HG03175 (cell line): ENCODE measurements at regions not wholly inside any gene's neighbourhood (a gene's known extent, or its start where the extent isn't known, plus 50 kb on each side); places are given as distances from the start of the nearest gene placed in this dataset.
"Not testable (repeated sequence)": the region's sequence is repeated elsewhere in the genome, so short reads cannot be mapped to it uniquely, and the experiment has no call there.

Experiments used
- ATAC-seq: cut with Tn5 transposase; IDR thresholded peaks from one replicate; pipeline ENCODE4 v1.9.1; 2021; ENCODE audit warnings: mild to moderate bottlenecking, moderate library complexity; ENCODE audit not compliant: unreplicated experiment

DNA sequence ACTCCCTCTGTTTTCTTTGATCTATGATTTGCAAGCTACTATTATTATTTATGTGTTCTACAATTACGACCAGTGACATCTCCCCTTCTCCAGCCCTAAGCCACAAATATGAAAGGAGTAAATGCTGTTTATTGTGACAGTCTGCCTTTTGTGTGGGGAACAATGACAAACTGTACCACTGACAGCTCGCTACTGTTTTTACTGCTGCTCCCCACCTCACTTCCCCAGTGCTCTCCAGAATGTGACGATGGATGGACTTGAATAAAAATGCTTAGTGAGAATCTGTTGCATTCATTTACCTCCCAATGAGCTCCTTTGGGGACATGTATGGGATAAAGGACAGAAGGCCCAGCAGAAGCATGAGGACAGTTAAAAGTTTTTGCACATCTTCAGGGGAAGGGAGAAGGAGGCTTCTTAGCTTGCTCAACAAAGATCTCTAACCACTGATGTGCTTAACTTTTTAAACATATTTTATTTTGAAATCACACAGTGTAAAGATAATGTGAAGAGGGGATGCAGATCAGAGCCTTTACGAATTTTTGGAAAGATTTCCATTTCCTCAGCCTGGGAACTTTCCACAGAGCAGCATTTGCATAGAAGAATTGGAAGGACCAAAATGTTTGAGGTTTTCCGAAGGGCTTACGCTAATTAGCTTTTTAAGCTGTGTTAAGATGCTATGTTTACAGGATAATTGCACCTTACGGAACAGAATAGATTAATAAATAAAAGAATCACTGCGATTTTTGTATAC, 485.1 kb upstream of the TENM3 start:
- no peak for ATAC-seq

DNA sequence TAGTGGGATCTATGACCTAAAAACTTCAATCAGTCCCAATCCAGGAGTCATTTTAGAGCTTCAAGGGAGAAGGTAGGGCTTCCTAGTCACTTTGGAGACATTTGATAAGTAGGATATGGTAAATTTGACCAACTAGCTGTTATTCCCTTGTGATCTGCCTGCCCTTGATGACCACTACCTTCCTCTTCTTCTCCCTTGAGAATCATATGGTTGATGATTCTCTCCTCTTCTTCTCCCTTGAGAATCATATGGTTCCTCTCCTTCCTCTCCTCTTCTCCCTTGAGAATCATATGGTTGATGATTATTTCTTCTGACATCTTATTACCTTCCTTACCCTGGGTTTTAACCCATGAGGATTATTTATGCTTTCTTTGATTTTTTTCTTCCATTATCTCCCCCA, 482.6 kb upstream of the TENM3 start:
- no peak for ATAC-seq

DNA sequence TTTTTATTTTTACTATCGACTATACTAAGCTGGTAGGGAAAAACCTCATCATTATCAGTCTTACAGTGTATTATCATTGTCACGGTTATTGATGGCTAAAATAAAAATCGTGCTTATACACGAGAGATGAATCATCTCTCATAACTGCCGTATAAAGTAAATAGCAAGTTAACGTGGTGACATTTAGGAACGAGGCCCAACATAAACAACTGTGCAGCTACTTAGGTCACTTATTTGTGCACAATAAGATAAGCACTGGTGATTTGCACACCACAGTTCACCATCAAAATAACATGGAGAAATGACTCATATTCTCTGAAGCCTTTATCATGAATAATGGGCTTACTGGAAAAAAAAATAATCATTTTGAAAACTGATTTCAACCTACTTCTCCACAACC, 482.0 kb upstream of the TENM3 start:
- ATAC-seq = no peak

DNA sequence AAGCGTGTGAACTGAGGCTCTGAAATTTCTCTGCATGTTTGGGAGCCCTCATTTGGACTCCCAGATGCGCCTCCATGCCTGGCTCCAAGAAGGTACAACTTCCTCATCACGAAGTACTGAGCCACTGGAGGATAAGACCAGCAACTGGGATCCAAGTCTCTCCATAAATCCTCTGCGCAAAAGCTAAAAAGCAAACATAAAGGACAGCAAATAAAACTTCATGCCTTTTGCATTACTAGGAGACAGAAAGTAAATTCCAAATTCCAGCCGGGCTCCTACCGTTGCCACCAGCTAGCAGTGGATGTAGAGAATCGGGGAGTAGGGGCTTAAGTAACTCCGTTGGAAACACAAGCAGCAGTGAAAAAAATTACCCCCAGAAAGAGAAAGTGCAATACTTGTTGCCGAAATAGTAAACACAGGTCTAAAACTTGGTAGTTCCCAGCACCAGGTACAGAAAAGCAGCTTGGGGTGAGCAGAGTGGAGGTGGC, 477.1 kb upstream of the TENM3 start:
- ATAC-seq = no peak

DNA sequence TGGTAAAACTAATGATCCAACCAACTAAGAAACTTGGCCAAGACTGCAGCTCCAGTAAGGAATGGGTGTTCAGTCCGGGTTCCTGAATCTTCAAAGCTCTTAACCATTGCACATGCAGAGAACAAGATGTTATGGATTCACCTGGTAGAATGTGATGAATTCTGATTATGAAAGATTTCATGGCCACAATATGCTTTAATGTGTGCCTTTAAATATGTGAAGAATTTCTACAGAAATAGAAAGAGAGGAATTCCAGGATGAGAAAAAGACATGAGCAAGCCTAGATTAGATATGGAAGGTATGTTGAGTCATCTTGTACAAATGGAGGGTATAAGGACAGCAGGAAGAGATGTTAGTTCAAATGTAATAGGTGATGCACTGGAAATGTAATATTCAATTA, 472.2 kb upstream of the TENM3 start:
- no peak for ATAC-seq

DNA sequence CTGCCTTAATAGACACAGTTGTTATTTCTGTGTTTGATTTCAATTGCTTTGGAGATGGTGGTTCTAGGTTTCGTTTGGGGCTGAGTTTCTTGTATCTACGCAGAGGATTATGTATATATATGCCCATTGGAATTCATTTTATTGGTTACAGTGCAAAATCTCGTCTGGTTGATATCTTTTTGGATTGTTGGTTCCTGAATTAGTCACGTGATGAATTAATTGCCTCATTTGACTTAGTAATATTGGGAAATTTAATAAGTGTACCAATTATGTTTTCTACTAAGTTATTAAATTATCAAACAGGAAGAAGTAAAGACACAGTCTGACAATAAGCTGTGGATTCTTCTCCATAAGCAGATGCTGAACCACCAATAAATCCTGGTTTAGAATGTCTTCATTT, 467.9 kb upstream of the TENM3 start:
- ATAC-seq = no peak

DNA sequence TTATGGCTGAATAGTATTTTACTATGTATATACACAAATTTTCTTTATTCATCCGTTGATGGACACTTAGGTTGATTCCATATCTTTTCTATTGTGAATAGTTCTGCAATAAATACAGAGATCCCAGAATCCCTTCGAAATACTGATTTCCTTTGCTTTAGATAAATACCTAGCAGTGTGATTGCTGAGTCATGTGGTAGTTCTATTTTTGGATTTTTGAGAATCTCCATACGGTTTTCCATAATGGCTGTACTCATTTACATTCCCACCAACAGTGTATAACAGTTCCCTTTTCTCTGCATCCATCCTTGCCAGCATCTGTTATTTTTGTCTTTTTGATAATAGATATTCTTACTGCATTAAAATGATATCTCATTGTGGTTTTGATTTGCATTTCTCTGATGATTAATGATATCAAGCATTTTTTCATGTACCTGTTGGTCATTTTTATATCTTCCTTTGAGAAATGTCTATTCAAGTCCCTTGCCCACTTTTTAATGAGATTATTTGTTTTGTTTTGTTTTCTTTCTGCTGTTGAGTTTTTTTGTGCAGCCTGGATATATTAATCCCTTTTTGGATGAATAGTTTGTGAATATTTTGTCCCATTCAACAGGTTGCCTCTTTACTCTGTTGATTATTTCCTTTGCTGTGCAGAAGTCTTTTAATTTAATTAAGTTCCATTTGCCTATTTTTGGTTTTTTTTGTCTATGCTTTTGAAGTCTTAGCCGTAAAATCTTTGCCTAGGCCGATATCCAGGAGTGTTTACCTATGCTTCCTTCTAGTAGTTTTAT, 466.7 kb upstream of the TENM3 start:
- no peak for ATAC-seq

DNA sequence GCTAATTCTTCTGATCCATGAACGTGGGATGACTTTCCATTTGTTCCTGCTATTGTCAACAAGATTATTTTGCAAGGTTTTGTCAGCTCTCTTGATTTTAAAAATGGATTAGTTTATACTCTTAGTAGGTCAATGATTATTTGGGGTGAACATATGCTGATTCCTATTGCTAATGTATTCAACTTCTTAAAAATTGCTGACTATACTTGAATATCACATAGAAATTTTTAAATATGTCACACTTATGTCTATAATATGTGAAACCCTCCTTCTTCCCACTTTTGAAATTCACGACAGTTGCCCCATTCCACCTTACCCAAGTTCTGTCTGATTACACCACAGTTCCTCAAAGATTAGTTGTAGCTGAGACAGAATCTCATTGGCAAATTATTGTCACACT, 465.7 kb upstream of the TENM3 start:
- ATAC-seq = no peak

DNA sequence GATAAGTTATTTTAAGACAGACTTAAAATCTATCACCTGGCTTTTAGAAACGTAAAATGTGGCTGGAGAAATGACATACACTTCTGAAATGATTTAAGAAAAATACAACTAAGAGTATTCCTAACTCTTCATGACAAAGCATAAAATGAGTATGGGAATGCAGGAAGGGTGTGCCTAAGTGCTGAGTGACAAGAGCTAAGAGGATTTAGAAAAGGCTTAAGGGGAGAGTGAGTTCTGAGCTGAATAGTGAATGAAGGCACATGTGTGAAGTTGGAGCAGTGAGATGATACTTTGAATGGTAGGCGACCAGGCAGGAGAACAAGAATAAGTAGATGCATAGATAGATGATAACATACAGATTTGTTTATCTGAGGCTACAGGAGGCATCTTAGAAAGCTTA, 458.3 kb upstream of the TENM3 start:
- ATAC-seq = no peak

DNA sequence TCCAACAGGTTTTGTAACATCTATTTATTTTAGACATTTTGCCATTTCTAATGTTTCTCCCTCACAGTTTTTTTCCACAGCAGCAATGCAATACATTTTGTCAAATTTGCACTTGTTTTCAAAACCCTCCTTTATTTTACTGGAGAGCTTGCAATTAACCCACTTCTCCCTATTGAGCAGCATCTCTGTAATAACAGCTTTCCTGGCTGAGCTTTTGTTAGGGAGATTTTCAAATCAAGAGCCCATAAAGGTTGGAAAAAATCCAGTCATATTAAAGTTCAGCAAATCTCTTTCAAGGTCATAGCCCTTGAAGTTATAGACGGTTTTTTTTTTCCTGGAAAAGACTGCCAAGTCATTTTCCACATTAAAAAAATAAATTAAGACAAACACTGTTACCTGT, 450.6 kb upstream of the TENM3 start:
- ATAC-seq = no peak

DNA sequence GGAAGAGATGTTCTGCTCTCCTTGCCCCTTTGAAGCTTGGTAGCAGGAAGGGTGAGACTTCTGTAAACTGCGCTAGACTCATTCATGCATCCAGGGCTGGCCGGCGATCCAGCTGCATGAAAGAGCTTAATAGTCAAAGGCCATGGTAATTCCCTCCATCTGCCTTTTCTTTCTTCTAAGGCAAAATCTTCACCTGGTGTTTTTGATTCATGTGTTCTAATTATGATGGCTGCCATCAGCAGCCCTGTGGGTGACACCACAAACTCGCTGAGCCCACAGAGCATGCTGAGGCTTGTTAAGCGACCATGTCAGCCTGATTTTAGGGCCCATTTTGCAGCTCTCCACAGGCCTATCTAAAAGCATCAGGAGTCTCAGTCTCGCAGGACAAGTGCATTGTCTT, 450.1 kb upstream of the TENM3 start:
- ATAC-seq = no peak

DNA sequence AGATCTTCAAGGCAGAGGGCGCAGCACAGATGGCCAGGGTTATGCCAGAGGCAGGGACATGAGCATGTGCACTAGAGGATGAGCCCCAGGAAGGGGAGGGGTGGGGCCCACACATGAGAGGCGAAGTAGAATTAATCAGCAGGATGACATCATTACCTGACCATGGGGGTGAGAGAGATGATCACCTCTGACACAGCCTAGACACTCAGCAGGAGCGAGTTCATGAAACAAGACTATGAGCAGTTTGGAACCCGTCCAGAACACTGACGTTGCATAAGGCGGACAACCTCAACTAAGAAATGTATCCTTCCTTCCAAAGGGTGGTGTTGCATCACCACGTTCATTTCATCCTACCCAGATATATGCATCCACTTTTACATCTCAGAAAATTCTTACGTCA, 446.7 kb upstream of the TENM3 start:
- ATAC-seq = no peak

DNA sequence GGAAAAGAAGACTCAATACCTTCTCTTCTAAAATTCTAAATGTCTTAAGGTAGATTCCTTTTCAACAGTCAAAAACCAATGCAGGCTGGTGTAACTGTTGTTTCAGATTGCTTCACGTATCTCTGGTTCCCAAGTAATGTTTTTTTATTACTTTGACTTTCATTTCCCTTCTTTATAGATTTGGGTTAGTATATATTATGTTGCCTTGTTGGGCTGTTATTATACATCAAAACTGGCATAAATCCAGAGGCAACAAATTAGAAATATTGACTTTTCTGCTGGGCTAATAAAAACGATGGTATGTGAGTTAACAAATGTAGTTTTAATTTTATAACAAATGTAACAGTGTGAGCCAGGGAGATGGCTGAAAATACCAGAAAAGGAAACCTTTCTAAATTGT, 444.7 kb upstream of the TENM3 start:
- no peak for ATAC-seq

DNA sequence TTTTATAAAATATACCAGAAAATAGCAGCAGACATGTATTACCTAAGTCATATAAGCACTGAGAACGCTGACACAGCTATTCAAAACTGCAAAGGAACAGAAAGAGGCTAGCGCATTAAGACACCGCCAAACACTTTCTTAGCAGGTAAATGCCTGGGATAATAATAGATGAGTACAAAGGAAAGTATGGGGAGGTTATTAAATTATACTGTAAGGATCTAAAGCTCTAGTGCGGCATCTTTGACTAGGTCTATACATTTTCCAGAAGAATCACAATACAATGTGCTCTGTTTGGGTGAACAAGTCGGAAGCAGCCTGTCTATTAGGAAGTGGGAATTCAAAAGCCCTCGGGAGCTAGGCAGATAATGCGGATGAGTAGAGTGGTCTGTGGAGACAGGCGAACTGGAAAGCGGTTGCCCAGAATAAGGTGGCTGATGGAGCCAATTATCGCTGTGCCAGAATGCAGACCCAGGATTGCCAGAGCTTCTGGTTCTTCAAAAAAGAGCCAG, 443.6 kb upstream of the TENM3 start:
- no peak for ATAC-seq

DNA sequence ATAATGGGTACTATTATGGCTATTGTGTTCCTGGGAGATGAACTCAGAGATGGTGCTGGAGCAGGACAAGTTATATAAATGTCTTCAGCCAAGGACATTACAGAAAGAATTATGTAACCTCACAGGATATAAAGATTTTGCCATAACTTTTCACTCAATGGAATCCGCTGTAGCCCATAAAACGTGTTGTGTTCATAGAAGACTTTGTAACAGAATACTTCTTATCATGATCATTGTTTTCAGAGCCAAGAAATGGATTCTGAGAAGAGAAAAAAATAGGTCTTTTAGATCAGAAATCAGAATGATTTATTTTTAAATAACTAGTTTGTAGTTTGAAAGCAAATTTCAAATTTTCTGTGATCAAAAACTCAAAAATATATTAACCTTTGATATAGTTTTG, 441.0 kb upstream of the TENM3 start:
- ATAC-seq = no peak

DNA sequence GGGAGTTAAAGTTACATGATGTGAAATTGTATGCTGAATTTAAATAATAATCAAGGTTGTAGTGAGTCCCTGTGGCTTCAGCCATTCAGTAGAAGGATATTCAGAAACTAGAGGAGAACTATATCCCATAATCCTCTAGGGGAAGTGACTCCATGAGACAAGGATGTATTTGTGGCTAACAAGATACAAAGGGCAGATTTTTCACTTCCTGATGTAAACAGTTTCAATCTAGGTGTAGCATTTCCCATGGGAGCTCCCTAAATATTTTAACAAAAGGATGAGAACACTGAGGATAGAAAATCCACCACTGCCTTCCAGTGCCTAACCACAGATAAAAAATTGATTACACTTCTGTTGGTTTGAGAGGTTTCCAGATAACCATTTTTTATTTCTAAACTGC, 435.4 kb upstream of the TENM3 start:
- no peak for ATAC-seq

DNA sequence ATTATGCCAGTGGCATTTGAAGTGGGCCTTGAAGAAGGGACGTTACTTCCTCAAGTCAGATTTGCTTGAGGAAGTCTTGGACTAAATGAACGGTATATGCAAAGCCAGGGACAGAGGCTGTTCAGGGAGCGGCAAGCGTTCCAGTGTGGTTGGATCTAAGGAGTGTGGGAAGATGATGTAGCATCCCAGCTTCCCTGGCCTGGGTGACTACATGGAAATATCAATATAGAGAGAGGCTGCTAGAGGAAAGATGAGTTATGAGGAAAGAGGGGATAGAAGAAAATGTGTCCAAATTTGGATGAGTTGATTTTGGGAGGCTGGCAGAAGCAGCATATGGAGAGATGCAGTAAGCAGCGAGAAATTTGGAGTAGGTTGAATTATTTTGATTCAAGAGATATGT, 432.5 kb upstream of the TENM3 start:
- no peak for ATAC-seq

DNA sequence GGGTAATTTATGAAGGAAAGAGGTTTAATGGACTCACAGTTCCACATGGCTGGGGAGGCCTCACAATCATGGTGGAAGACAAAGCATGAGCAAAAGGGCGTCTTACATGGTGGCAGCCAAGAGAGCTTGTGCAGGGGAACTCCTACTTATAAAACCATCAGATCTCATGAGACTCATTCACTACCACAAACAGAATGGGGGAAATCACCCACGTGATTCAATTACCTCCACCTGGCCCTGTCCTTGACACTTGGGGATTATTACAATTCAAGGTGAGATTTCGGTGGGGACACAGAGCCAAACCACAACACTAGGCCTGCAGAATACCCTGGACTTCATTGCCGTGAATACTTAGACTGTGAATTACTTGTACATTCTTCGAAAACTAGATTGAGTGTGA, 431.7 kb upstream of the TENM3 start:
- not testable (repeated sequence) for ATAC-seq

DNA sequence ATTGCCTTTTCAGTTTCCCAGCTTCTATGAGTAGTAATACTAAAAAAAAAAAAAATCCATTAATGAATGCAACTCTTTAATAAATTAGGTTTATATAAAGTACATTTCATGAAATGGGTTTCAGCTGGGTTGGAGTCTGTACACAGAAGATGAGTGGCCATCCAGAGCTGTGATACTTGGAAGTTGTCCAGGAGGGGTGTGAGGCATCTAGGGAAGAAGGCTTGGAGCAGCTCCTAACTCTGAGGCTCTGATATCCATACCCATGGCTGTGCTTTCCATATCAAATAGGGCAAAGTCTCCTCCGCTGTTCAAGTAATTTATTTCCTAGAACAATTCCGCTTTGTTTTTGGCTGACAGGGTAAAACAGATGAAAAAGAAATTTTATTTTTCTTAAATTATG, 423.3 kb upstream of the TENM3 start:
- no peak for ATAC-seq

DNA sequence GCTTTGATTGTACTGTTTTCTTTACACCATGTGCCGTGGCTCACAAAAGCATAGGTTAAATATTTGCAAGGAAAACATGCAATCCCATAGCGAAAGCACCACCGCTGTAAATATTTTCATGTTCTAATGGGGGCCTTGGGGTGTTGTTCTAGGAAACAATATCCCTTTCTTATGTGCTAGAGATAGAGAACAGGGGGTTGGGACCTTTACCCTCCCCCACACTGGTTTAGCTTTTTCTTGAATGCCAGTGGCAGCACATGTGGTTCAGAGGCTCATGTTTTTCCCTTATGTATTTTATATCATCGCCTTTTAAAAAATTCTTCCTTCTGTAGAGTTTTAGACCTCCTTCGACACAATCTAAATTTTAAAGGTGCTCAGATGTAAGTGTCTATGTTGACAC, 422.6 kb upstream of the TENM3 start:
- ATAC-seq = no peak

DNA sequence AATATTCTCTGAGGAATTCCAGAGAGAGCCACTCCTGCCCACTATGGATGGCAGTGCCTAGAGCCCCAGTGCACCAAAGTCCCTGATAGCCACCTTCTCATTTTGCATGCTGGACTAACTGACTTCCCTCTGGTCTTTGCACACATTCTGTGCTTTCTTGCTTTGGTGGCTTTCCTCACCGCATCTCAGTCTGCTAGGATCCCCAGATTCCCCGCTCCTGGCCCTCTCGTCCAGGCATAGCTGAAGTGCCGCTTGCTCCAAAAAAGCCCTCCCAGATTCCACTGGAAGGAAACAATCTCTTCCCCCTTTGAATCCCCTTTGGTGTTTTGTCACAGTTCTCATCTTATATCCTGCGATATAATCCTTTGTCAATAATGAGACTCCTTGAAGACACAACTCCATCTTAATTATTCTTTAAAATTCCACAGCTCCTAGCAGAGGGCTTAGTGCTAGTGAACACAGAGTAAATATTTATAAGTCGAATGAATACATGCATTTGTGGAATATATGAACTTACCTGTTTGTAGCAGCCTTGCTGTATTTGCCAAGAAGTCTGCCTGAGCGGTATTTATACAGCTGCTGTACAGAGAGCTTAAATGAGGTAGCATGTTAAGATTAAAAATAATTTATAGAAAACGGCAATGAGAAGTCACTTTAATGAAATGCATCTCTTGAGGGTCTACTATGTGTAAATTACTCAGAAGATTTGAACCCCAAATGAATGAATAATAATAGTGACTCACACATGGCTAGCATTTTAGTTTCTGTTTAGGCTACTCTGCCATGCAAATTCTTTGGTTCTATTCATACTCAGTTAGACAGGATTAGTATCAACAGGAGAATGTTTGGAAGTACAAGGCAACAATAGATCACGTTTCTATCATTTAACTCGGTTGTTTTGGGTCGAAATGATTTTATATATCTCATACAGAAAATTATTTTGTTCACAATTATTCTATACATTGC, 421.9 kb upstream of the TENM3 start:
- ATAC-seq = no peak
